ENCODE measurements at regions not wholly inside any gene's neighbourhood (a gene's known extent, or its start where the extent isn't known, plus 50 kb on each side); places are given as distances from the start of the nearest gene placed in this dataset.

GRCh38 chr18:46379323-46379950, 275.3 kb downstream of the HAUS1 start:
- H3K36me3 Mint-ChIP-seq (ENCODE audit: low read depth): no peaks in the 10 kb centered on the region
- no peak overlapping the region for H3K4me3 Mint-ChIP-seq
- H3K4me1 Mint-ChIP-seq (ENCODE audit: low read depth): peaks cover 1% of the 10 kb centered on the region
- no peaks in the 10 kb centered on the region for H3K9me3 Mint-ChIP-seq
- no peaks in the 10 kb centered on the region for H3K27me3 Mint-ChIP-seq (ENCODE audit: low read depth)
- no peak overlapping the region for H3K27ac Mint-ChIP-seq

GRCh38 chr18:46385124-46385523, 271.9 kb downstream of the LOXHD1 start:
- Mint-ChIP-seq H3K27ac (no peak overlapping the region), H3K36me3 (ENCODE audit: low read depth) (no peaks in the 10 kb centered on the region), H3K4me1 (ENCODE audit: low read depth) (no peaks in the 10 kb centered on the region), H3K27me3 (ENCODE audit: low read depth) (no peaks in the 10 kb centered on the region), H3K9me3 (no peaks in the 10 kb centered on the region), H3K4me3 (no peak overlapping the region)

GRCh38 chr18:46386788-46387187, 270.2 kb downstream of the LOXHD1 start:
- H3K27me3 Mint-ChIP-seq (ENCODE audit: low read depth): no peaks in the 10 kb centered on the region
- H3K27ac Mint-ChIP-seq: no peak overlapping the region
- no peaks in the 10 kb centered on the region for H3K36me3 Mint-ChIP-seq (ENCODE audit: low read depth)
- H3K9me3 Mint-ChIP-seq: no peaks in the 10 kb centered on the region
- H3K4me1 Mint-ChIP-seq (ENCODE audit: low read depth): no peaks in the 10 kb centered on the region
- no peak overlapping the region for H3K4me3 Mint-ChIP-seq

- no peak overlapping the region for H3K4me3 Mint-ChIP-seq
- H3K4me1 Mint-ChIP-seq (ENCODE audit: low read depth): no peaks in the 10 kb centered on the region
- H3K27ac Mint-ChIP-seq: no peak overlapping the region
- no peaks in the 10 kb centered on the region for H3K27me3 Mint-ChIP-seq (ENCODE audit: low read depth)
- no peaks in the 10 kb centered on the region for H3K9me3 Mint-ChIP-seq
- H3K36me3 Mint-ChIP-seq (ENCODE audit: low read depth): no peaks in the 10 kb centered on the region
These were observed 269.4 kb downstream of the LOXHD1 start for GRCh38 chr18:46387441-46388131.

GRCh38 chr18:46388286-46388685, 268.7 kb downstream of the LOXHD1 start:
- Mint-ChIP-seq H3K9me3 (no peaks in the 10 kb centered on the region), H3K36me3 (ENCODE audit: low read depth) (no peaks in the 10 kb centered on the region), H3K4me3 (no peak overlapping the region), H3K27ac (no peak overlapping the region), H3K27me3 (ENCODE audit: low read depth) (no peaks in the 10 kb centered on the region), H3K4me1 (ENCODE audit: low read depth) (no peaks in the 10 kb centered on the region)

- no peaks in the 10 kb centered on the region for H3K9me3 Mint-ChIP-seq
These were observed 264.4 kb downstream of the LOXHD1 start for GRCh38 chr18:46392576-46392975.

GRCh38 chr18:46393230-46393629, 263.8 kb downstream of the LOXHD1 start:
- no peak overlapping the region for H3K4me3 Mint-ChIP-seq
- H3K9me3 Mint-ChIP-seq: no peaks in the 10 kb centered on the region
- no peak overlapping the region for H3K27ac Mint-ChIP-seq
- H3K36me3 Mint-ChIP-seq (ENCODE audit: low read depth): no peaks in the 10 kb centered on the region
- H3K4me1 Mint-ChIP-seq (ENCODE audit: low read depth): peaks cover 13% of the 10 kb centered on the region
- H3K27me3 Mint-ChIP-seq (ENCODE audit: low read depth): no peaks in the 10 kb centered on the region

More at GRCh38 chr18:46392576-46392975, 264.4 kb downstream of the LOXHD1 start:
- no peaks in the 10 kb centered on the region for H3K27me3 Mint-ChIP-seq (ENCODE audit: low read depth)
- H3K4me3 Mint-ChIP-seq: no peak overlapping the region
- H3K4me1 Mint-ChIP-seq (ENCODE audit: low read depth): peaks cover 8% of the 10 kb centered on the region
- H3K36me3 Mint-ChIP-seq (ENCODE audit: low read depth): no peaks in the 10 kb centered on the region
- no peak overlapping the region for H3K27ac Mint-ChIP-seq

DNA sequence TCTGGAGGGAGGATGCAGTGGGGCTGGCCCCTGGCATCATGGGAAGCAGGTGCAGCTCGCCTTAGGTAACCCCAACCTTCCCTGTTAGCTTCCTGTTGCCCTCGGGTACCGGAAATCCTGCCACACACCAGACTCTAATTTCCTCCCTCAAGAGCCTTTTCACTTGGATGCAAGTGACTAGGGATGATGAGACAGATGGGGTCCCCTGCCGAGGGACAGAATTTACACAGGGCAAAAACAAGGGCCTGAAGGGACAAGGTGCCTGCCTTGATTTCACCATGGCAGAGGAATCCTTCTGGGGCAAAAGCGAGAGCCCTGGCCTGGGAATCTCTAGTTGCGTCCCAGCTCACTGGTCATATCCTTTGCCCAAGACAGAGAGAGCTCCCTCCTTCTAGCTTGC, 263.1 kb downstream of the LOXHD1 start:
- Mint-ChIP-seq H3K27ac (no peak overlapping the region), H3K36me3 (ENCODE audit: low read depth) (no peaks in the 10 kb centered on the region), H3K4me1 (ENCODE audit: low read depth) (peaks cover 13% of the 10 kb centered on the region), H3K27me3 (ENCODE audit: low read depth) (no peaks in the 10 kb centered on the region), H3K9me3 (no peaks in the 10 kb centered on the region), H3K4me3 (no peak overlapping the region)

DNA sequence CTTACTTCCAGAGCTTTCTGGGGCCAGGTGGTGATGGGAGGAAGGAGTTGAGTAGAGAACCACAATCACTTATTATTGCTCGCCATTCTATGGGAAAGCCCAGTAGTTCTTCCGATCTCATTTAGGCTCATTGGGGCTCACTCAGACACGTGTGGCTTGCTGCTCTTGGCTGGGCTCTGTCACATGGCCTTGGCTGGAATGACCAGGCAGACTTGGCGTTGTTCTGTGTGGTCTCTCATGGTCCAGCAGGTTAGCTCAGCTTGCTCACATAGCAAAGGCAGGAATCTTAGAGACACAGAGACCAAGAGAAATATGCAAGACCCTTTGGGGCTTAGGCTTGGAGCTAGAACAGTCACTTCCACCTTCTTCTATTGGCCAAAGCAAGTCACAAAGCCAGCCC, 261.2 kb downstream of the LOXHD1 start:
- Mint-ChIP-seq H3K9me3 (no peaks in the 10 kb centered on the region), H3K27me3 (ENCODE audit: low read depth) (no peaks in the 10 kb centered on the region), H3K4me1 (ENCODE audit: low read depth) (peaks cover 13% of the 10 kb centered on the region), H3K36me3 (ENCODE audit: low read depth) (no peaks in the 10 kb centered on the region), H3K27ac (no peak overlapping the region), H3K4me3 (no peak overlapping the region)

- H3K27ac Mint-ChIP-seq: peak overlapping the region; percentile 3
- H3K4me1 Mint-ChIP-seq (ENCODE audit: low read depth): peaks cover 13% of the 10 kb centered on the region
These were observed 259.8 kb downstream of the LOXHD1 start for GRCh38 chr18:46397174-46397573.

GRCh38 chr18:46398005-46398404, 259.0 kb downstream of the LOXHD1 start:
- Mint-ChIP-seq H3K4me1 (ENCODE audit: low read depth) (peaks cover 13% of the 10 kb centered on the region), H3K27me3 (ENCODE audit: low read depth) (peaks cover 4% of the 10 kb centered on the region), H3K36me3 (ENCODE audit: low read depth) (no peaks in the 10 kb centered on the region), H3K27ac (no peak overlapping the region), H3K9me3 (no peaks in the 10 kb centered on the region), H3K4me3 (no peak overlapping the region)

More at GRCh38 chr18:46397174-46397573, 259.8 kb downstream of the LOXHD1 start:
- Mint-ChIP-seq H3K9me3 (no peaks in the 10 kb centered on the region), H3K36me3 (ENCODE audit: low read depth) (no peaks in the 10 kb centered on the region), H3K4me3 (no peak overlapping the region), H3K27me3 (ENCODE audit: low read depth) (peaks cover 3% of the 10 kb centered on the region)

- Mint-ChIP-seq H3K27ac (no peak overlapping the region), H3K36me3 (ENCODE audit: low read depth) (no peaks in the 10 kb centered on the region), H3K4me3 (no peak overlapping the region), H3K27me3 (ENCODE audit: low read depth) (peaks cover 8% of the 10 kb centered on the region), H3K9me3 (no peaks in the 10 kb centered on the region), H3K4me1 (ENCODE audit: low read depth) (peaks cover 13% of the 10 kb centered on the region)
These were observed 258.4 kb downstream of the LOXHD1 start for GRCh38 chr18:46398625-46399024.

- H3K4me1 Mint-ChIP-seq (ENCODE audit: low read depth): peaks cover 13% of the 10 kb centered on the region
- H3K9me3 Mint-ChIP-seq: no peaks in the 10 kb centered on the region
- no peak overlapping the region for H3K27ac Mint-ChIP-seq
- H3K27me3 Mint-ChIP-seq (ENCODE audit: low read depth): peaks cover 8% of the 10 kb centered on the region
- H3K36me3 Mint-ChIP-seq (ENCODE audit: low read depth): no peaks in the 10 kb centered on the region
- no peak overlapping the region for H3K4me3 Mint-ChIP-seq
These were observed 257.7 kb downstream of the LOXHD1 start for GRCh38 chr18:46399303-46399702.

DNA sequence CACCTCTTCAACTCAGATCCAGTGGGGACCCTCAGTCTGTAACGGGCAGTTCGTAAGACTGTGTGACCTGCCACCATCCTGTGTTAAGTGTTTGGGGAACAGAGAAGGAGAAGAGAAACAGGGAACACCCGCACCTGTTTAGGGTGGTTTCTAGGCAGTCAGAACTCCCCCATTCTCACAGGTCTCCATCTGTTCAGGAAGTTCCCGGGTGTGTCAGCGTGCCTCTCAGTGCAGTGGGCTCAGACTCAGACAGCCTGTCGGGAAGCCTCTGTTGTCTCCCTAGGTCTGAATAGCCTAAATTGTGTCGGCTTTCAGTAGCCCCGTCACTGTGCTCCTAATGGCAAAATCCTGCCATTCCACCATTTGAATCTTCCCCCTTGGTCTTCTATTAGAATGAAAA, 256.6 kb downstream of the LOXHD1 start:
- Mint-ChIP-seq H3K4me3 (no peak overlapping the region), H3K4me1 (ENCODE audit: low read depth) (peaks cover 13% of the 10 kb centered on the region), H3K36me3 (ENCODE audit: low read depth) (no peaks in the 10 kb centered on the region), H3K9me3 (no peaks in the 10 kb centered on the region), H3K27me3 (ENCODE audit: low read depth) (peaks cover 8% of the 10 kb centered on the region), H3K27ac (no peak overlapping the region)

- no peaks in the 10 kb centered on the region for H3K9me3 Mint-ChIP-seq
- no peak overlapping the region for H3K4me3 Mint-ChIP-seq
- peaks cover 10% of the 10 kb centered on the region for H3K4me1 Mint-ChIP-seq (ENCODE audit: low read depth)
- H3K36me3 Mint-ChIP-seq (ENCODE audit: low read depth): no peaks in the 10 kb centered on the region
- H3K27me3 Mint-ChIP-seq (ENCODE audit: low read depth): peaks cover 8% of the 10 kb centered on the region
- no peak overlapping the region for H3K27ac Mint-ChIP-seq
These were observed 255.4 kb downstream of the LOXHD1 start for GRCh38 chr18:46401486-46402070.
